SK-N-DZ (cell line): ENCODE measurements at regions not wholly inside any gene's neighbourhood (a gene's known extent, or its start where the extent isn't known, plus 50 kb on each side); places are given as distances from the start of the nearest gene placed in this dataset.
"Not testable (repeated sequence)": the region's sequence is repeated elsewhere in the genome, so short reads cannot be mapped to it uniquely, and the experiment has no call there.

ENCODE experiments used
- DNase-seq: peaks from one replicate; pipeline ENCODE4 v3.0.0-alpha.2; 2015; ENCODE audit warnings: low spot score

GRCh38 chr6:8180327-8181159 lies 78.2 kb upstream of the EEF1E1 start:
- DNase-seq, result peak; percentile 21

DNA sequence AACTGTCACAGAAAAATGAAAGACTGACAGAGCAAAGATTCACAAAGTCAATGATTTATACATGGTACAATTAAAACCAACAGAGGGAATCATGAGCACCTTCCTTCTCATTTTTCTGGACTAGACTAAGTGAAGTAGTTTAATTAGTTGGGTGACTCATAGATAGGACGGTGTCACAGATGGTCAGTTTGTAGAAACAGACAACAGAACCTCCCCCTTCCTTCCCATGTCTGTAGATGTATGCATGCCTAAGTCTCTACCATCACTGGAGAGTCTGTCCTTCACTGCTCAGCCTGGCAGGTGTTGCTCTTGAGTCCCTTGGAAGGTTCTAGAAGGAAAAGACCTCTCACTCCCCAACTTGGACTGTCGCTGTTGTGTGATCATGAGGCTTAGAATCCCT lies 75.4 kb upstream of the EEF1E1 start:
- DNase-seq, result no peak

- DNase-seq, result no peak
Measured at GRCh38 chr6:8175046-8175777, 72.9 kb upstream of the EEF1E1 start.

GRCh38 chr6:8174571-8174970 lies 72.2 kb upstream of the EEF1E1 start:
- no peak for DNase-seq

GRCh38 chr6:8172530-8172929 lies 70.2 kb upstream of the EEF1E1 start:
- no peak for DNase-seq

- no peak for DNase-seq
Measured at GRCh38 chr6:8170754-8171153, 68.4 kb upstream of the EEF1E1 start.

GRCh38 chr6:8170245-8170644 lies 67.9 kb upstream of the EEF1E1 start:
- DNase-seq, result no peak

DNA sequence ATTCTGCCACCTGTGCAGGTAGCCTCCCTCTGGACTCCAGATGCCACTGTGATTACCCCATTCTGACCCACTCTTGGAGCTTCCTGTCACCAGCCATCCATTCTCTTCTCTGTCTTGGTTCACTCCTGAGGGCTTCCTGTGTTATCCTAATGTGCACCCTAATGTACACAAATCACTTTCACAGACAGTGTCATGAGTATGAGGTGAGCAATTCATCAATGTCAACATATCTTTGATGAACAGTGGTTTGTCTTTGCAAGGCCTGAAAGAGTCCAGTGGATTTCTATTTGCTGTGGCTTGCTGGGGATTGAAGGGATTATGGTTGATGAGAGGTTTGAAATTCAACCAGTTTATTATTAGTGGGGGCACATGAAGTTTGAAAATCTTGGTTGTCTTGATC lies 63.8 kb upstream of the EEF1E1 start:
- no peak for DNase-seq

DNA sequence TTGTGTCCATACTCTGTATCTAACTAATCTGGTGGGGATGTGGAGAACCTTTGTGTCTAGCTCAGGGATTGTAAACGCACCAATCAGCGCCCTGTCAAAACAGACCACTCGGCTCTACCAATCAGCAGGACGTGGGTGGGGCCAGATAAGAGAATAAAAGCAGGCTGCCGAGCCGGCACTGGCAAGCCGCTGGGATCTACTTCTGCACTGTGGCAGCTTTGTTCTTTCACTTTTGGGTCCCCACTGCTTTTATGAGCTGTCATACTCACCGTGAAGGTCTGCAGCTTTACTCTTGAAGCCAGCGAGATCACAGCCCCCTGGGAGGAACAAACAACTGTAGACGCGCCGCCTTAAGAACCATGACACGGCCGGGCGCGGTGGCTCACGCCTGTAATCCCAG lies 62.7 kb upstream of the EEF1E1 start:
- DNase-seq, result not testable (repeated sequence)

- DNase-seq, result not testable (repeated sequence)
Measured at GRCh38 chr6:8164281-8164680, 61.9 kb upstream of the EEF1E1 start.

GRCh38 chr6:8159966-8160365 lies 57.6 kb upstream of the EEF1E1 start:
- no peak for DNase-seq

GRCh38 chr6:8157839-8158238 lies 55.5 kb upstream of the EEF1E1 start:
- DNase-seq, result no peak

GRCh38 chr6:8155259-8156012 lies 53.1 kb upstream of the EEF1E1 start:
- DNase-seq, result no peak
